HG03571 (cell line): ENCODE measurements at regions not wholly inside any gene's neighbourhood (a gene's known extent, or its start where the extent isn't known, plus 50 kb on each side); places are given as distances from the start of the nearest gene placed in this dataset.

ENCODE experiments used
- ATAC-seq: cut with Tn5 transposase; IDR thresholded peaks from one replicate; pipeline ENCODE4 v1.9.1; 2021; ENCODE audit not compliant: unreplicated experiment

- ATAC-seq, result no peak
Measured at GRCh38 chr4:71269233-71269632, 69.6 kb upstream of the SLC4A4 start.

- ATAC-seq, result no peak
Measured at GRCh38 chr4:71270901-71271300, 67.9 kb upstream of the SLC4A4 start.

GRCh38 chr4:71272976-71273375 lies 65.8 kb upstream of the SLC4A4 start:
- ATAC-seq, result no peak

GRCh38 chr4:71275004-71275403 lies 63.8 kb upstream of the SLC4A4 start:
- ATAC-seq, result no peak

- ATAC-seq, result peak; percentile 49
Measured at GRCh38 chr4:71275570-71275969, 63.2 kb upstream of the SLC4A4 start.

GRCh38 chr4:71277353-71277752 lies 61.5 kb upstream of the SLC4A4 start:
- ATAC-seq, result no peak

- no peak for ATAC-seq
Measured at GRCh38 chr4:71283642-71284257, 55.1 kb upstream of the SLC4A4 start.

GRCh38 chr4:71287305-71287704 lies 51.5 kb upstream of the SLC4A4 start:
- no peak for ATAC-seq

GRCh38 chr4:71288875-71289274 lies 49.9 kb upstream of the SLC4A4 start:
- ATAC-seq, result no peak
